Activated T-helper 17 cell treated with anti-CD3 and anti-CD28 coated beads, Interleukin-2, amount 50 U/mL, for 72 hours (primary cell): ENCODE measurements at regions not wholly inside any gene's neighbourhood (a gene's known extent, or its start where the extent isn't known, plus 50 kb on each side); places are given as distances from the start of the nearest gene placed in this dataset.

Experiments used
- ATAC-seq: fragments of 150-1000 bp; cut with Tn5 transposase; replicated peaks from 2 replicates; pipeline ENCODE4 v1.10.0; 2021; ENCODE audit warnings: mild to moderate bottlenecking, moderate library complexity
- H3K27ac Mint-ChIP-seq: one replicate; pipeline ENCODE4 v1.8.0; 2022; ENCODE audit warnings: mixed read lengths
- H3K27me3 Mint-ChIP-seq: one replicate; pipeline ENCODE4 v1.8.0; 2022; ENCODE audit warnings: mixed read lengths
- H3K36me3 Mint-ChIP-seq: one replicate; pipeline ENCODE4 v1.8.0; 2022; ENCODE audit warnings: low read depth, mild to moderate bottlenecking, mixed read lengths
- H3K4me1 Mint-ChIP-seq: one replicate; pipeline ENCODE4 v1.8.0; 2022; ENCODE audit warnings: mixed read lengths
- H3K4me3 Mint-ChIP-seq: one replicate; pipeline ENCODE4 v1.8.0; 2022; ENCODE audit warnings: mild to moderate bottlenecking, mixed read lengths
- H3K9me3 Mint-ChIP-seq: one replicate; pipeline ENCODE4 v1.8.0; 2022; ENCODE audit warnings: mixed read lengths

GRCh38 chr2:234733093-234733489, 218.7 kb upstream of the SH3BP4 start:
- no peaks in the 10 kb centered on the region for H3K4me1 Mint-ChIP-seq
- H3K27me3 Mint-ChIP-seq = peaks cover 29% of the 10 kb centered on the region
- H3K9me3 Mint-ChIP-seq = peaks cover 6% of the 10 kb centered on the region
- no peaks in the 10 kb centered on the region for H3K36me3 Mint-ChIP-seq
- no peak overlapping the region for H3K4me3 Mint-ChIP-seq
- no peak overlapping the region for H3K27ac Mint-ChIP-seq
- ATAC-seq = no peak

- Mint-ChIP-seq H3K9me3 (peaks cover 6% of the 10 kb centered on the region), H3K36me3 (no peaks in the 10 kb centered on the region), H3K4me1 (no peaks in the 10 kb centered on the region), H3K27ac (no peak overlapping the region), H3K4me3 (no peak overlapping the region), H3K27me3 (peaks cover 24% of the 10 kb centered on the region)
- no peak for ATAC-seq
Observed at GRCh38 chr2:234732404-234733092, 219.3 kb upstream of the SH3BP4 start.

- Mint-ChIP-seq H3K4me3 (no peak overlapping the region), H3K27me3 (peaks cover 24% of the 10 kb centered on the region), H3K27ac (no peak overlapping the region), H3K4me1 (no peaks in the 10 kb centered on the region), H3K36me3 (no peaks in the 10 kb centered on the region), H3K9me3 (peaks cover 6% of the 10 kb centered on the region)
- no peak for ATAC-seq
Observed at GRCh38 chr2:234731236-234731635, 220.6 kb upstream of the SH3BP4 start.

GRCh38 chr2:234730066-234730640, 221.7 kb upstream of the SH3BP4 start:
- H3K27ac Mint-ChIP-seq = no peak overlapping the region
- peaks cover 4% of the 10 kb centered on the region for H3K9me3 Mint-ChIP-seq
- H3K36me3 Mint-ChIP-seq = no peaks in the 10 kb centered on the region
- ATAC-seq = no peak
- peaks cover 32% of the 10 kb centered on the region for H3K27me3 Mint-ChIP-seq
- no peak overlapping the region for H3K4me3 Mint-ChIP-seq
- H3K4me1 Mint-ChIP-seq = no peaks in the 10 kb centered on the region

- Mint-ChIP-seq H3K9me3 (no peaks in the 10 kb centered on the region), H3K4me1 (no peaks in the 10 kb centered on the region), H3K27ac (no peak overlapping the region), H3K36me3 (no peaks in the 10 kb centered on the region), H3K4me3 (no peak overlapping the region), H3K27me3 (peaks cover 22% of the 10 kb centered on the region)
- ATAC-seq = no peak
Observed at GRCh38 chr2:234725528-234726264, 226.1 kb upstream of the SH3BP4 start.

DNA sequence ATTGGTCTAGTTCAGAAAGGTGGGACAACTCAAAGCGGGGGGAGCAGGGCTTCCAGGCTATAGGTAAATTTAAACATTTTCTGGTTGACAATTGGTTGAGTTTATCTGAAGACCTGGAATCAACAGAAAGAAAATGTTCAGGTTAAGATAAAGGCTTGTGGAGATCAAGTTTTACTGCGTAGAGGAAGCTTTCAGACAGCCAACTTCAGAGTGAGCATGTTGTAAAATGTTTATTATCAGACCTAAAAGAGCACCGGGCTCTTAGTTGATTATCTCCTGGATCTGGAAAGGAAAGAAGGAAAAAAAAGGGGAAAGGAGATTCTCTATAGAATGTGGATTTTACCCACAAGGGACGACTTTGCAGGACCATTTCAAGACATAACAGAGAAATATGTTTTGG, 227.0 kb upstream of the SH3BP4 start:
- Mint-ChIP-seq H3K27me3 (peaks cover 26% of the 10 kb centered on the region), H3K4me1 (no peaks in the 10 kb centered on the region), H3K4me3 (no peak overlapping the region), H3K9me3 (no peaks in the 10 kb centered on the region), H3K27ac (no peak overlapping the region), H3K36me3 (no peaks in the 10 kb centered on the region)
- no peak for ATAC-seq

DNA sequence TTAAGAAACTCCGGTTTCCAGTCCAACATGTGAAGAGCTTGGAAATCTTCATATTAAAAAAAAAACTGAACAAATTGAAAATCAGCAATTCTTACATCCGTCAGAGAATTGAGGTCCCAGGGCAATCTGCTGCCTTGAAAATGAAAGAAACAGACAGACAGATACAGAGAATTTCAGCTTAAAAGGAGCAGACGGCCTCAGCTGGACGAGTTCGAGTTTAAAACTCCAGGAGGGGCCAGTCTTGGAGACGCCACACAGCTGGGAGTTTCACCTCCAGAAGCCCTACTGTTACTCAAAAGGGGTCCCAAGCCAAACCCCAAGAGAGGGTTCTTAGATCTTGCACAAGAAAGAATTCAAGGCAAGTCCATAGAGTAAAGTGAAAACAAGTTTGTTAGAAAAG, 226.5 kb upstream of the ARL4C start:
- no peaks in the 10 kb centered on the region for H3K36me3 Mint-ChIP-seq
- ATAC-seq = no peak
- peaks cover 28% of the 10 kb centered on the region for H3K27me3 Mint-ChIP-seq
- H3K4me3 Mint-ChIP-seq = no peak overlapping the region
- H3K27ac Mint-ChIP-seq = no peak overlapping the region
- H3K9me3 Mint-ChIP-seq = no peaks in the 10 kb centered on the region
- H3K4me1 Mint-ChIP-seq = no peaks in the 10 kb centered on the region

- Mint-ChIP-seq H3K27ac (no peak overlapping the region), H3K36me3 (no peaks in the 10 kb centered on the region), H3K9me3 (no peaks in the 10 kb centered on the region), H3K27me3 (peaks cover 39% of the 10 kb centered on the region), H3K4me3 (no peak overlapping the region), H3K4me1 (no peaks in the 10 kb centered on the region)
- no peak for ATAC-seq
Observed at GRCh38 chr2:234722176-234722575, 225.3 kb upstream of the ARL4C start.

DNA sequence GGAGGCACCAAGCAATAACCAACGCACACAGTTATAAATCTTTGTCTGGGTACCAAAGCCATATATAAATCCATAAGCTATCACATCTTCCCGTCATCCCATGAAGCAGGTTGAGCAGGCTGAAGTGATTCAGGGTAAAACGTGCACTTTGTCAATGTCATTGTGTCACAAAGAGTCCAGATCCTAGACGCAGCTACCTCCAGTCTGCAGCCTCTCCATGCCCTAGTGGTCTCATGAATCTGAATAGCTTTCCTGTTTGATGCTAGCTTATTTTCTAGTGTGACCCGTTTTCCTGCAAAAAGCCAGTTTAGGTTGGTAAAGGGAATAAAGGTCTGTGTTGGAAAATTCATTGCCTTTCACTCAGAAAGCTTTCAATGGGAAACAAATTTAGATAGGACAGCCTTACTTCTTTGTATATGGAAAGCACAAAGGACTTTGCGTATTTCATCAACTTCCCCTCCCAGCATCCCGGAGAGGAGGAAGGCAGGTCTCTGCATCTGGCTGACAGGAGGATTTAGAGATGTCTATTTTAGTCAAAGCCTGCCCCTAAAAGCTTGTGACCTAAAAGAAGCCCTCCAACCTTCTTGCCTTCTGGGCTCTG, 222.3 kb upstream of the ARL4C start:
- Mint-ChIP-seq H3K36me3 (no peaks in the 10 kb centered on the region), H3K27me3 (peaks cover 40% of the 10 kb centered on the region)

GRCh38 chr2:234716271-234716670, 219.4 kb upstream of the ARL4C start:
- H3K27me3 Mint-ChIP-seq = peaks cover 46% of the 10 kb centered on the region
- H3K27ac Mint-ChIP-seq = no peak overlapping the region
- no peaks in the 10 kb centered on the region for H3K4me1 Mint-ChIP-seq
- H3K9me3 Mint-ChIP-seq = no peaks in the 10 kb centered on the region
- H3K4me3 Mint-ChIP-seq = no peak overlapping the region
- no peak for ATAC-seq
- H3K36me3 Mint-ChIP-seq = no peaks in the 10 kb centered on the region

More for the DNA sequence above, 222.3 kb upstream of the ARL4C start:
- Mint-ChIP-seq H3K4me3 (no peak overlapping the region), H3K9me3 (no peaks in the 10 kb centered on the region), H3K27ac (no peak overlapping the region), H3K4me1 (no peaks in the 10 kb centered on the region)
- no peak for ATAC-seq

DNA sequence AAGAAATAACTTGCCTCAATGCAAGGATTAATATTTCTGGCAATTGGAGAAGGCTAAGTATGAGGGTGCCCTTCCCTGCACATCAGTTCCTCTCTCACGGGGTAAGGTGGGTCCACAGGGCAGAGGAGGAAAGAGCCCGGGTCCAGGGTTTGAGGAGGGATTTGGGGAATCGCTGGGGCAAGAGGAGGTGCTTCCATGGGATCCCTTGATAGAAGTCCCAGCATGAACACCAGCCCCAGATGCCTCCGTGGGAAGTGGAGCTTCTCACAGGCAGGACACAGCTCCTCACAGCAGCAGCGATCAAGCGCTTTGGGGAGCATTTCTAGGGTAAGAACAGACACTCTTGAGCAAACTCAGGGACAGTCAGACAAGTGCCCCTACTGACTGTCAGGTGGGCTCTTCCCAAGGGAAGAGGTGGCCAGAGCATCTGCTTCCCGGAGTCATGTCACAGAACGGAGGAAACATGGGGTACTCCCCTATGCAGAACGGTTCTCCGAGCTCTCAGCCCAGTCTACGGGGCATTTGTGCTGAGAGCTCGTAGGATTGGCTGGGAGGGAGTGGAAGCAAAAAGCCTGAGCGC, 218.9 kb upstream of the ARL4C start:
- no peak for ATAC-seq
- no peaks in the 10 kb centered on the region for H3K9me3 Mint-ChIP-seq
- H3K27ac Mint-ChIP-seq = no peak overlapping the region
- no peak overlapping the region for H3K4me3 Mint-ChIP-seq
- no peaks in the 10 kb centered on the region for H3K4me1 Mint-ChIP-seq
- no peaks in the 10 kb centered on the region for H3K36me3 Mint-ChIP-seq
- peaks cover 45% of the 10 kb centered on the region for H3K27me3 Mint-ChIP-seq

- Mint-ChIP-seq H3K27ac (no peak overlapping the region), H3K36me3 (no peaks in the 10 kb centered on the region), H3K27me3 (peaks cover 44% of the 10 kb centered on the region), H3K4me3 (no peak overlapping the region), H3K4me1 (no peaks in the 10 kb centered on the region), H3K9me3 (no peaks in the 10 kb centered on the region)
- no peak for ATAC-seq
Observed at GRCh38 chr2:234714711-234715110, 217.8 kb upstream of the ARL4C start.

- H3K36me3 Mint-ChIP-seq = no peaks in the 10 kb centered on the region
- no peaks in the 10 kb centered on the region for H3K9me3 Mint-ChIP-seq
- no peak overlapping the region for H3K27ac Mint-ChIP-seq
- no peaks in the 10 kb centered on the region for H3K4me1 Mint-ChIP-seq
- no peak for ATAC-seq
- peaks cover 46% of the 10 kb centered on the region for H3K27me3 Mint-ChIP-seq
- no peak overlapping the region for H3K4me3 Mint-ChIP-seq
Observed at GRCh38 chr2:234712421-234712935, 215.6 kb upstream of the ARL4C start.

GRCh38 chr2:234711308-234711707, 214.4 kb upstream of the ARL4C start:
- no peaks in the 10 kb centered on the region for H3K36me3 Mint-ChIP-seq
- ATAC-seq = no peak
- no peak overlapping the region for H3K27ac Mint-ChIP-seq
- H3K4me1 Mint-ChIP-seq = no peaks in the 10 kb centered on the region
- peaks cover 43% of the 10 kb centered on the region for H3K27me3 Mint-ChIP-seq
- H3K4me3 Mint-ChIP-seq = no peak overlapping the region
- no peaks in the 10 kb centered on the region for H3K9me3 Mint-ChIP-seq
